ENCODE measurements at regions not wholly inside any gene's neighbourhood (a gene's known extent, or its start where the extent isn't known, plus 50 kb on each side); places are given as distances from the start of the nearest gene placed in this dataset.

- no peak for DNase-seq
Observed at GRCh38 chr18:79628416-79629248, 51.0 kb upstream of the CTDP1 start.

GRCh38 chr18:79629249-79629558, 50.4 kb upstream of the CTDP1 start:
- no peak for DNase-seq

DNA sequence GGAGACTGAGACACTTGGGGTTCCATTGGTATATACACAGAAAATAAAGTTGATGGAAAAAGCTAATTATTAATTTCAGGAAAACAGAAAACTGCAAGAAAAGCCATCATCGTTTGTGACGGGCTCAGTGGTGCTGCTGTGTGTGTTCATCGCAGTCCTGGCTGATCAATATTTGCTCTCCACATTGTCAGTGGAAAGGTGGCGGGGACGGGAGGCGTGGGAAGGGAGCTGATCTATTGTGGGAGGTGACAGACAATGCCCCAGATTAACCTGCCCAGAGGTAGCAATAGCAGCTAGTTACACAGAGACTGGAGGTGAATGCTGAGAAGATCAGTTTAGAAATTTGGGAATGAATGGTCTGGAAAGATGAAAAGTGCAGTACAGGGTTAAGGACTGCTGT, 50.0 kb upstream of the CTDP1 start:
- no peak for DNase-seq
